Daoy (cell line): ENCODE measurements at regions not wholly inside any gene's neighbourhood (a gene's known extent, or its start where the extent isn't known, plus 50 kb on each side); places are given as distances from the start of the nearest gene placed in this dataset.

Experiments
- DNase-seq: peaks from one replicate; pipeline ENCODE4 v3.0.0-alpha.2; 2015; ENCODE audit warnings: low read depth

DNA sequence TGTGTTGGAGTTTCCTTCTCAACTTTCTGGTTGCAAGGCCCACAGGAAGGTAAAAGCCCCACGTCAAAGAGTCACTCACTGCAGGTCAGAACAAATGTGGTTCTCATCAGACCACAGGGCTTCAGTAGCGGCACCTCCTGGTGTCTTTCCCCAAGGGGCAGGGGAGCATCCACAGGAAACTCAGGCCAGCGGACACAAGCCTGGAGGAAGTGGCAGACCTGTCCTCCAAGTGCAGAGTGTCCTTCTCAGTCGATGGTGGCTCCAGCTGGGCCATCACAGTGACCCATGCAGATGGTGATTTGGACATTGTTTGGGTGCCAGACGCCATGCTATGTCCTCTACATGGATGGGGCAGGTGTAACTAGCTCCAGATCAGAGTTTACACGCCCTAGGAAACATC is 84.9 kb downstream of the ACKR3 start:
- DNase-seq, result no peak

DNA sequence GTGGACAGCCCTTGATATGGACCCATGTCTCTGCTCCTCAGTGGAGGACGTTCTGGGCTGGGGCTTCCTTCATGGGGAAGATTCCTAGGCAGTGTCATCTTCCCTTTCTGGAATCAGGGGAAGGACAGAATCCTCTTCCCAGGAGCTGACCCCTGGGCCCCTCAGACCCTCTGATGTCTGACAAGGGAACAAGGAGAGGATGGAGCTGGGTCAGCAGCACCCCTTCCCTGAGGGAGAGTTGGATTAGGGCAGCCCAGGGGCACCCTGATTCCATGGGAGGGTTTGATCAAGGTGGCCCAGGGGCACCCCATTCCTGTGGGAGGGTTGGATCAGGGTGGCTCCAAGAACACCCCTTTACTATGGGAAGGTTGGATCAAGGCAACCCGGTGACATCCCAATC is 86.5 kb downstream of the ACKR3 start:
- no peak for DNase-seq

DNA sequence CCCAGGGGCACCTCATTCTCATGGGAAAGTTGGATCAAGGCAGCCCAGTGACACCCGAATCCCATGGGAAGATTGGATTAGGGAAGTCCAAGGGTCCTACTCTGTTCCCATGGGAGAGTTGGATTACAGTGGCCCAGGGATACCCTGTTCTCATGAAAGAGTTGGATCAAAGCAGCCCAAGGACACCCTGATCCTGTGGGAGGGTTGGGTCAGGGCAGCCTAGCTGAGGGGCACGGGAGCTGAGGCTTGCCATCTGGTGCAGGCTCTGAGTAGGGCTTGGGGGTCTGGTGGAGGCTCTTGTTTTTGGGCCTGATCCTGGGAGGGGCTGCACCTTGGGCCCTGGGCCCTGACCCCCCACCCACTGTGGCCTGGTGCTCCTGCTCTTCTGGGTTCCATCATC is 87.1 kb downstream of the ACKR3 start:
- DNase-seq, result no peak

DNA sequence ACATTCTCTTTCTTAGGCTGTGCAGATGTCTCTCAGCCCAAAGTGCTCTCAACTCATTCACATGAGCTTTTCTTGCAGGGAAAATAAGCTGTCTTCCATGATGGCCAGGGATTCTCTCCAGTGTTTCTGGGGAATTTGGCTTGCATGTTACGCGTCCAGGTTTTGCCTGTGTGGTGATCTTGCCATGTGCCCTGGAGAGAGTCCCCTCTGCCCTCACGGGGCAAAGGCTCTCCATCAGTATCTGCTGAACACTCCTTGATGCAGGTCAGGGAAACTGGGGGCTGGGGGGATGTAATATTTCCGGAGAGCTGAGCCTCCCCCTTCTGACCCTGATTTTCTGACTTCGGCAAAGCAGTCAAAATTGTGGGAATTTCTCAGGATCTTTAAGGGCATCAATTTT is 87.6 kb downstream of the ACKR3 start:
- DNase-seq, result no peak

DNA sequence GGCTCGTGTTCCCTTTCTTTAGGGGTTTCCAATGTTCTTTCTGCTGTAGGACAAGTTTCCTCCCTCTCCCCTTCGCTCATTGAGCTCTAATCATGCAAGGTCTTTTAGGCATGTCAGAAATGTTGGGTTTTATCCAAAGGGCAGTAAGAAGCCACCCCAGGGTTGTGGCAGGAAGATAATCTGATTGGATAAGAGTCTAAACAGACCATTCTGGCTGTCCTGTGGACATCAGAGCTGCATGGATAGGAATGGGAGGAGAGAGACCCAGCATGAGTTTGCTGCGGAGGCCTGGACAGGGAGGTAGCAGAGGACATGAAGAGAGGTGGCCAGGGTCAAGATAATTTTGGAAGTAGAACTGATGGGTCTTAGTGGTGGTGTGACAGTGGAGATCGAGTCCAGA is 88.2 kb downstream of the ACKR3 start:
- no peak for DNase-seq

DNA sequence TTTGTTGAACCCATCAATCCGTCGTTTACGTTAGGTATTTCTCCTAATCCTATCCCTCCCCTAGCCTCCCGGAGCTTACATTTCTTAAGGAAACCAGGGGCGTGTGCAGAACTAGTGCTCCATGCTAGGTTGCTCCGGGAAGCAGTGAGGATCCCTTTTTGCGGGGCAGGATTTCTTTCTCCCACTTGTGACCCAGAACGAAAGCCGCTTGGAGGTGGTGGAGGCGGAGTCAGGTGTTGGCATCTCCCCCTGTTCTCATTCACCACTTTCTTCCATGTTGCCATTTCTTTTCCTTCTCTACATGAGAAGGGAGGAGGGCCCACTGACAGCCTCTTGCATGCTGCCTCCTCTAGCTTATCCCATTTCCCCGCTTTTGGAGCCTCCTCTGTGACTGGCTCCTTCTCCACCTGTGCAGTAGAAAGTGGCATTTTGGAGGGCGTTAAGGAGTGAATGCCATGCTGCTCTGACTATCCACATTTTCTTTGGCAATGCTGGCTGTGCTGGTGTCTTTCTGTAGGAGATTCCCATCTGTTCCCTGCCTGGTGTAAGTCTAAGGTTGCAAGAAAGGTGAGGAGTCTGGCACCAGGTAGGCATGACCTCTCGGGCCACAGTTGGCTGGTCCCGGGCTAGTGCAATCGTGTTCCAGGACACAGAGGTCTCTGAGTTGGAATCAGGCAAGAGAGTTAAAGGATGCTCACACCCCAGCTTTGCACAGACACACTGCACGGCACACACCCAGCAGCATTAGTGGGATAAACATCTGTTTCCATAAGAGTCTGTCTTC is 89.5 kb downstream of the ACKR3 start:
- DNase-seq, result no peak

DNA sequence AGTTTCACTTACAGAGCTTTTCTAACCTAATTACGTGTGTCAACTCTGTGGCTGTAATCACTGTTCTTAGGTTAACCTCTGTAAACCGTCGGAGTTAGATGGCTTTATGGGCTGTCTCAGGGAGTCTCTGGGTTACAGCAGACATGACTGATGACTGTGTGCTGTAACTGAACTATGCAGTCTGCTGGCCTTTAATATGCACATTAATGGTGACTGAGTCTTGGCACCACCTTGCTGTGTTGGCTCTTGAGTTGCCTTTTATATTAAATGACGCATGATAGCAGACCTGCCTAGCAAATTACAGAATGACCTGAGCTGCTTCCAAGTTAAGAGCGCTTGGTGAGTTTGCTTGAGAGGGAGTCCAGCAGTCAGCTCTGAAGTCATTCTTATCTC is 90.1 kb downstream of the ACKR3 start:
- DNase-seq, result peak; percentile 87

DNA sequence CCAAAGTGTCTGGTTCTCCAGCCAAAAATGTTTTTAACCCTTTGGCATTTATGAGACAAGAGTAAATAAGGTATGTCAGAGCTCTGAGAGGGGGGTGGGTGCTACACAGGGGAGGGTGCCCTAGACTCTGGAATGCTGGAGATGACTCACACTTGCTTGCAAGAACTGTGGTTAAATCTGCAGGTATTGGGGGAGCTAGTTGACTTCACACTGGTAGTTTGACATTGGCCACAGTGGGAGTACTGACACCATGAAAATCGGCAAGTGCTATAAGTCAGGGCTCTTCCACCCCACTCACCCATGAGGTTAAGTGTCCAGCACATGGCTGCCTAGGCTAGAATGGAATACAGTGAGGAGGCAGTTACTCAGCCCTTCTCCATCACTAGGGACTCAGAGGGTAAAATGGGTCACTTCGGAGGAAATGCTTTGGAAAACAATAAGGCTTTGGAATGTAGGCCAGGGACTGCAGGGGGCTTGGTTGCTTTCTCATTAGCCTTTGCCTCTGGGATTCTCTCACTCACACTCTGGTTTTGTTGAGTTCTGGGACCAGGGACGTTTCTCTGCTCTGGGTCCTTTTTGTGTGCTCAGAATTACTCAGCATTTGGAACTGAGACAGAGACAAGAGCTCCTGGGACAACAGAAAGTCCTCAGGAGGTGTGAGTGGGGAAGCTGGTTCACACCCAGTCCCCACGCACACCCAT is 91.6 kb downstream of the ACKR3 start:
- DNase-seq, result peak; percentile 77

DNA sequence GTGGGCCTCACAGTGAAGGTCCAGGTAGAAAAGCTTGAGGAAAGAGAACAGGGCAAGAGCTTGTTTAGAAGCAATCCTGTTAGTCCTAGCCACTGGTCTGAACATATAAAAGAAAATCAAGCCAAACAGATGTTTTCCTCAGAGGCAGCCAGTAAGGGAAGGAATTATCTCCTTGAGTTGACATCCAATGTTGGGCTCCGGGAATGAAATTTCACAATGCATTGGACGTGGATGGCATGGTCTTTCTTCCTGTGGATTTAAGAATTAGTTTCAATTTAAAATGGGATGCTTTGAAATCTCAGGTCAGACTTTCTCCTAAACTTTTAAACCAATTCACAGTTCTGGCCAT is 92.1 kb downstream of the ACKR3 start:
- DNase-seq, result no peak

DNA sequence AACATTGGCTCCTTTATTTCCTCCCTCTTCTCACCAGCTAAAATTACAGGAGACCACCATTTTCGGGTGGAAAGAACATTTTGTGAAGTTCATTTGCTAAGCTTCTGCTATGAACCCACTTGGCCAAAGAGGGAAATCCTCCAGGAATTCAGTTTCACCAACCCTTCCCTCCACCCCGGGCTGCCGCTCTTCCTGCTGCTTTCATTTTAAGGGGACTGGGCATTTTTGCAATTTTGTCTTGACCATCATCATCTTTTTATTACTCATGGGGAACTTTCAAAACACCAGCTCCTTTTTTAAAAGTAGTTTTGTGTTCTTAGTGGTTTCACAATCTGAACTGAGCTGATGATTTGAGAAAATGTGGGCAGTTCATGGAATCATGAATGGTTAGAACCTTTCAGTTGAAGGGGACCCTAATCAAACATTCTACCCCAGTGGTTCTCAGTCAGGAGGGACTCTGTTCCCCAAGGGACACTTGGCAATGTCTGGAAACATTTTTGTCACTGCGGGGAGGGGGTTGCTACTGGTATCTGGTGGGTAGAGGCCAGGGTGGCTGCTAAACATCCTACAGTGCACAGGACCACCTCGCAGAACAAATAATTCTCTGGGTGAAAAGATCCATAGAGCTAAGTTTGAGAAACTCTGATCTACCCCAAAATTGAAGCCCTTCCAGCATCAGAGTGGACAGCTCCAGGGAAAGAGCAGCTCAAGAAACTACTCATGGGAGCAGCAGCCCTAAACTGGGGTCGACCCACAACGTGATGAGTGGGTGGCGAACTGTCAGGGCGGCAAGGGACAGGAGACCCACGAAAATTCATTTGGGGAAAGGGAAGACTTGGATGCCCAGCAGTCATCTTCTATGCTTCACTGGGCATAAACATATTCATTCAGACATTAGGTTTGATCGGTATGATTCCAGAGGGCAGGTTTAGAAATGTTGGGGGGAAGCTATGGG is 92.9 kb downstream of the ACKR3 start:
- no peak for DNase-seq

DNA sequence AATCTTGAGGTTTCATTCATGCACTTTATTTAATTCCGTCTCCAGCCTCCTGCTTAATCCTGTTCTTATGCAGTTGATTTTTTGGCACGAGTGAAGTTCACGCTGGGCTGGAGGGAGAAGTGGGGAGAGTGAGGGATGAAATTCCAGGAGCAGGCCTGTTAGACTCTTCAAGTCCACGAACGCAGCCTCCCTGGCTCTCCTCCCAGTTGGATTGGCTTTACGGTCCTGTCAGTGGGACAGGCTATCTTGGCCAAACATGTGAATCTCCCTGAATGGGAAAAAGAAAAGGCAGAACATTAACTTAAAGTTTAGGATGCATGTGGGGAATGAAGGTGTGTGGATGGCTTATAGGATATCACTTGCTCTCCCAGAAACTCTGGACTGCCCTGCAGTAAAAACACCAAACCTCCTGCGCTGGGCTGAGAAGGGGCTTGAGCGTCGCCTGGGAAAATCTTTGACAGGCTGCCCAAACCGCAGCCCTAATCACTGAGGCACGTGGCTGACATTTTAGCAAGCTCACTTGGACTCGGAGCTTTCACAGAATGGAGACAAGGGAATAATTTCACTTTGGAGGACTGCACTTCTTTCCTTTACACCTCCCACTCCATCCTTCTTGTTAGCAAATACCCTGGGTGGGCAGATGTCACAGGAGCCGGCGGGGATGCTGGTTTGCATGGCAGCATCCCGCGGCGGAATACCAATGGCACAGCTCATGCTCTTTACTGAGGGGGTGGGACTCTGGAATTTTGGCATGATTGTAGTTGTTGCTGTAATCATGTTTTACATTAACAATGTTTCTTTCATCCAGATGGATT is 93.9 kb downstream of the ACKR3 start:
- peak; percentile 79 for DNase-seq

DNA sequence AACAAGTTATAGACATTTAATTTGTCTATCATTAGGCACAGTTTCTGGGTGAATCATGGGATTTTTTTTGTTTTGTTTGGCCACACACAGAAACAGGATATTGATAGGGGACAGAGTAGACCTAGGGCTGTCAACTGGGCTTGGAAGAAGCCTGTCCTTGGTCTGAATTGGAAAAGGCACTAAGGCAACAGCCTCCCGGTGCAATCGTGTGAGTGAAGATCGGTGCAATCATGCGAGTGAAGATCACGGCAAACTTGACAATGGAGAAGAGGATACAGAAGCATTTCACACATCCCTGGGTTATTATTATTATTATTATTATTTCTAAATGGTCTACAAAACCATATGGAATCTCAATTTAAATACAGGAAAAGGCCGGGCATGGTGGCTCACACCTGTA is 94.5 kb downstream of the ACKR3 start:
- DNase-seq, result no peak

DNA sequence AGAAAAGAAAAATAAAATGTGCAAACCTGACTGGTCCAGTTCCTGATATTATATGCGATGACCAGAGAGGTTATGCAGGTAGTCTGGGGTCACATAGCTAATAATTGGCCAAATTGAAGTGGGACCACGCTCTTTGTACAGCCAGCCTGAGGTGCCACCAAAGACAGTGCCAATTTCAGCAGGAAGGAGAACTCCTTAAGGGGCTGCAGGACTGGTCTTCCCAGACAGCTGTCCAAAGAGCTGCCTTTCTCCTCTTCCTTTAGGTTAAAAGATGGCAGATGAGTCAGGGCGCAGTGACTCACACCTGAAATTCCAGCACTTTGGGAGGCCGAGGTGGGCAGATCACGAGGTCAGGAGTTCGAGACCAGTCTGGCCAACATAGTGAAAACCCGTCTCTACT is 95.5 kb downstream of the ACKR3 start:
- peak; percentile 58 for DNase-seq

DNA sequence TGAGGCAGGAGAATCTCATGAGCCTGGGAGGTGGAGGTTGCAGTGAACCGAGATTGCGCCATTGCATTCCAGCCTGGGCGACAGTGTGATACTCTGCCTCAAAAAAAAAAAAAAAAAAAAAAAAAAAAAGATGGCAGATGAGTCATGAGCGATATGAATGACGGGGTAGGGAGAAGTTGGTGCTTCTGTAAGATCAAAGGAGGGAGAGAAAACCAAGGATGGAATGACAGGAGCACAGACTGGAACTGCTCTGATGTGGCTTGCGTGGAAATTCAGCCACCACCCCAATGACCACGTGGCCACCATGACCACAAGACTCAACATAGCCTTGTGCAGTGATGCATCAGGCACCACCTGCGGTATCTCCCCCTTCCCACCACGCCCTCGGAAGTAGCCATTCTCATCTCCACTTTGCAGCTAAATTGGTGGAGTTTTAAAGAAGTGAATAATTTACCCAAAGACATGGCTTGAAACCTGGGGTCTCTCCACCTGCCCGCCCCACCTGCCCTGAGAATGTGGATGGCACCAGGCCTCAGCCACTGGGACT is 96.0 kb downstream of the ACKR3 start:
- DNase-seq, result peak; percentile 14

DNA sequence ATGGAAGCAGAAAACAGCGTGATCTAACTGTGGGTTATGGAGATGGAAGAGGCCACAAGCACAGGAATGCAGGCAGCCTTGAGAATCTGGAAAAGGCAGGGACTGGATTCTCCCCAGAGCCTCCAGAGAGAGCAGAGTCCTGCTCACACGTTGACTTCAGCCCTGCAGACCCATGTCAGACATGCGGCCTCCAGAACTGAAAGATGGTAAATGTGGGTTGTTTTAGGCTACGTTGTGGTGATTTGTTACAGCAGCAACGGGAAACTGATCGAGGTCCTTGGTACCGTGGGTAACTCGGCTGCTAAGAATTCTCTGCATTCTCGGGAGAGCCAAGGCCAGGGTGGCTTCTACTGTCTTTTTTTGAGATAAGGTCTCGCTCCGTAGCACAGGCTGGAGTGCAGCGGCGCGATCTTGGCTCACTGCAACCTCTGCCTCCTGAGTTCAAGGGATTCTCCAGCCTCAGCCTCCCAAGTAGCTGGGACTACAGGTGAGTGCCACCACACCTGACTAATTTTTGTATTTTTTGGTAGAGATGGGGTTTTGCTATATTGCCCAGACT is 97.1 kb downstream of the ACKR3 start:
- no peak for DNase-seq

DNA sequence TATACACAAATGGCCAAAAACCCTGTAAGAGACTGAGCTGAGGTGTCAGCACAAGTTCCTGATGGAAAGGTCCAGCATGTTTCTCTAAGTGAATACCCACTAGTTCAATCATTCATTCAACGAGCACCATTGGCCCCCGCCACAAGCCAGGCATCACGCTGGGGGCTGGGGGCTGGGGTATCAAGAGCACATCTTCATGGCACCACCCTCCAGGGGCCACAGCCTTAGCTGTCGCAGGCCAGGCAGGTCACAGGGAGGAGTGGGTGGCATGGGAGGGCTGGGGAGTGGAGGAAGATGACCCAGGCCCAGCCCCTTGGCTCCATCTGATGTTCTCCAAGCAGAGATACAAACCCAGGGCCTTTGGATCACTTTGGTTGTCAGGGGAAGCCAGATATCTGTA is 97.9 kb downstream of the ACKR3 start:
- DNase-seq, result no peak

DNA sequence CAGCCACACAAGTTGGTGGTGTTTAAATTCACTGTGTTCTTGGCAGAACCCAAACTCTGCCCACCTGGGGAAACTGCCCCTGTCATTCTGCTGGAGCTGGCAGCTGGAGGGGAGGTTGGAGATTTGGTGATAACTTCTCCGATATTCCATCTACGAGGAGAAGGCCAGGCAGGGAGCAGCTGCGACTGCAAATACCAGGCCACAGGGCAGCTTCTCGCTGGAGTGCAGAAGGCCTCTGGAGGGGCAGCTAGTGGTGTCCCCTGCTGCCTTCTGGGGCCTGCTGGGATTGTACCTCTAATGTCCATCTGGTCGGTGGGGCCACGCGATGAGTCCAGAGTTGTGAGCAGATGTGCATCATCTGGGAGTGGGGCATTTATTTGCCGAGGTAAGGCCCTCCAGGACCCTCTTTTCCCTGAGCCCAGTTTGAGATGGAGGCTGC is 98.9 kb downstream of the ACKR3 start:
- DNase-seq, result no peak

DNA sequence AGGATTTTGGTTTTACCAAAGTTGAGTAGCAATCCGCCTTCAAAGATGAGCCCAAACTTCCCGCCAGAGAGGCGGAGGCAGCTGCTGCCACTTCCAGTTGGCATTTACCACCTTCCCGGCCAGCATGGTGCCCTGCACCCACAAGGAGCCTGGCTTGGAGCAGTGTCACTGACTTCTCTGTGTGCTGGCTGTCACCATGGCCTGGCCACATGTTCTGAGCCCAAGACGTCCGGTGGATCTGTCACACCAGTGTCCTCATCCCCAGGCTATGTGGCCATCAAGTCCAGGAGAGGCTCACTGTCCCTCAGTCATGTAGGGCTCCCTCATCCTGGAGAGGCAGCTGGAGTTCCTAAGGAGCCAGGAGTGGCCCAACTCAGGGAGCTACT is 100.6 kb downstream of the ACKR3 start:
- DNase-seq, result no peak

DNA sequence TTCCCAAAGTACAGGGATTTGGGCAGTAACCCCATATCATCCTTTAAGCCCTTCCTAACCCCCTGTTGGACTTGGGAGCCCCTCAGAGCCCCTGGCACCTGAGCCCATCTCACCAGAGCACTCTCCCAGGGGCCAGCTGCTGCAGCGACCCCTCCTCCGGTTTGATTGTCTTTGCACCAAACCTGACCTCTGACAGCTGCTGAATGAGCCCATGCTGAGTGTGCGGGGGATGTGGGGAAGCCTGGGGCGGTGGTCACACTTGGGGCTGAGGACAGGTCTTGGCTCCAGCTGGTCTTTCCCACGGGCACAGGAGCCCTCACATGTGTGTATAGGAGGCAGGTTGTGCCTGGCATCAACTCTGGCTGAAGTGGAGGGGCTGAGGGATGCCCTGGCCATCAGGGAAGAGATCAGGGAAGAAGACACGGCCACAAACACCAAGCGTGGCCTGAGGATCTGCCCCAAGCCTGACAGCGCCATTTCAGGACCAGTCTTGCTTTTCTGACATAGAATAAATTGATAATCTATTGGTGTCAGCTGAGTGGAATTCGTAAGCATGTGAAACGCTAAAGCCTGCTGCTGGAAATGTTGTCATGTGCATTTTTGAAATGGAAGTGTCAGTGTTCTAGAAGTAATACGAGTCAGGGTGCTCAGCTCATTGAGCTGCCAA is 102.4 kb downstream of the ACKR3 start:
- DNase-seq, result no peak

DNA sequence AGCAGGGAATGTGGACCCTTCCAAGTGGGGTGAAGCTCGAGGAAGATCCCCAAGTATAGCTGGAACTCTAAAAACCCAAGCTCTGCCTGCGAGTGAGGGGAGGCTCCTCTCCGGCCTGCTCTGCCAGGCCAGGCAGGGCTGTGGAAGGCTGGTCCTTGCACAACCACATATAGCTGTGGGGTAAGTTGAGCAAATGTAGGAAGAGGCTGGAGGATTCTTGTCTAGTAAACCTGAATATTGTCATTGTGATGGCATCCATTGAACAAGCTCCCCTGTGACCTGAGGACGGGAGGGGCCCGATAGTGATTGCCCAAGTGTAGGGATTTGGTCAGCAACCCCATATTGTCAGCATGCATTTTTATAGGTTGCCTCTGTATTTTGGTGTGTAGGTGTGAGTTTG is 103.0 kb downstream of the ACKR3 start:
- no peak for DNase-seq
